ENCODE measurements at regions not wholly inside any gene's neighbourhood (a gene's known extent, or its start where the extent isn't known, plus 50 kb on each side); places are given as distances from the start of the nearest gene placed in this dataset.
A peak's percentile ranks its signal among the peaks of the same experiment; 100 is the strongest.

DNA sequence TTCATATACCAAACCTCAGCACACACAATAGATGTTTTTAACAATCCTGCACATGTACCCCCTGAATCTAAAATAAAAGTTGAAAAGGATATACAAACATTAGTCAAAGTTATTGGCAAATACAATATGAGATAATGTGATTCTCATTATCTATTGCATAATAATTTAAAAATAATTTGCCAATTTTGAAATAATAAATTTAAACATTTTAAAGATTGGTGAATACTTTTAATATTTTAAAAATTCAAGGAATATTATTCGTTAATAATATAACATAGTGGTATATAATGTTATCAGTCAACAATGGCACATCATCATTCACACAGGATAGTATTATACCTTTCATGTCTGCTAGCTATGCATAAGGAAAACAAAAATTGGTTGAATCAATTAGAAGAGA lies 207.0 kb upstream of the SP8 start:
- H3K27me3 ChIP-seq (ENCODE audit: insufficient read depth, insufficient read length) = no peaks in the 10 kb centered on the region
- TF ChIP-seq SUZ12 (IDR thresholded peaks at IDR 0.05; ENCODE audit: extremely low read depth, insufficient read depth, insufficient read length) (no peak), ZNF274 (IDR thresholded peaks at IDR 0.05; ENCODE audit: low read depth, low read length) (no peak), YY1 (IDR thresholded peaks at IDR 0.05; ENCODE audit: insufficient read depth, insufficient read length) (no peak)
- no peaks in the 10 kb centered on the region for H3K36me3 ChIP-seq (ENCODE audit: insufficient read depth, insufficient read length, low read length)
- H3K9ac ChIP-seq (ENCODE audit: insufficient read length, low read depth) = no peak overlapping the region
- H3K4me1 ChIP-seq (ENCODE audit: insufficient read depth, insufficient read length) = no peaks in the 10 kb centered on the region
- peaks cover 17% of the 10 kb centered on the region for H3K9me3 ChIP-seq (ENCODE audit: insufficient read depth, low read length)
- DNase-seq (ENCODE audit: low read depth, low spot score) = no peak
- no peak overlapping the region for H3K4me3 ChIP-seq (ENCODE audit: insufficient read length, low read depth)

DNA sequence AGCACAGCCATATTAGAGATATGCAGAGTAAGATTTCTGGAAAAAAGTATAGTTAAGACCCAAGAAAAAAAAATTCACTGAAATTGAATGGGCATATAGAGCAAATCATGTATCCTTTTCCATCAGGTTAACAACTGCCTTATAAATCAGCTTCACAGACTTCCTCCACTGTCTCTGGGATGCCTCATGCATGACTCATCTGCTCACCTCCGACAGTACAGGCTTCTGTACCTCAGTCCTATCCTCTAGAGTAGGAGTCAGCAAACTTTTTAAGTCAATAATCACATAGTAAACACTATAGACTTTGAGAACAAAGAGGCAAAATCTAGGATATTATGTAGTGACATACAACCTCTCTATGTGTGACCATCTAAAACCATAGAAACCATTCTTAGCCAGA lies 211.6 kb upstream of the SP8 start:
- H3K4me3 ChIP-seq (ENCODE audit: insufficient read length, low read depth) = no peak overlapping the region

DNA sequence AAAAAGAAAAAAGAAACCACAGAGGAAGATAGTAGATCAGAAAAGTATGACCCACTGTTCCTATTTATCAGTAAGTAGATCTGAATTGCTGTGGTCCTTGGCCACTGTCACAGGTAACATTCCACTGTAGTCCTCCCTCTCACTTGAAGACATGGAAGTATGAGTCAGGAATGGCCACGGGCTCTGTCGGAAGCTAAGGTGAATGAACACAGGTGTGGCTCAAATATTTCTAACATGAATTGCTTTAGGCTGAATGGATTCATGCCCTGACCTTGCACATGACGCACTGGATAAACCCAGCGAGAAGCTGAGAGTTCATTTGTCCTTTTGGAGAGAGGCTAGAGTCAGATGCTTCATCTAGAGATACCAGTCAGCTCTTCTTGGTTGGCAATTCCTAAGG lies 224.5 kb upstream of the SP8 start:
- TF ChIP-seq SUZ12 (IDR thresholded peaks at IDR 0.05; ENCODE audit: extremely low read depth, insufficient read depth, insufficient read length) (no peak), ZNF274 (IDR thresholded peaks at IDR 0.05; ENCODE audit: low read depth, low read length) (no peak), YY1 (IDR thresholded peaks at IDR 0.05; ENCODE audit: insufficient read depth, insufficient read length) (no peak)
- no peak overlapping the region for H3K4me3 ChIP-seq (ENCODE audit: insufficient read length, low read depth)
- H3K36me3 ChIP-seq (ENCODE audit: insufficient read depth, insufficient read length, low read length) = no peaks in the 10 kb centered on the region
- peaks cover 23% of the 10 kb centered on the region for H3K9me3 ChIP-seq (ENCODE audit: insufficient read depth, low read length)
- H3K27me3 ChIP-seq (ENCODE audit: insufficient read depth, insufficient read length) = no peaks in the 10 kb centered on the region
- no peak for DNase-seq (ENCODE audit: low read depth, low spot score)
- no peaks in the 10 kb centered on the region for H3K4me1 ChIP-seq (ENCODE audit: insufficient read depth, insufficient read length)
- no peak overlapping the region for H3K9ac ChIP-seq (ENCODE audit: insufficient read length, low read depth)

More for the DNA sequence above, 211.6 kb upstream of the SP8 start:
- no peaks in the 10 kb centered on the region for H3K36me3 ChIP-seq (ENCODE audit: insufficient read depth, insufficient read length, low read length)
- no peaks in the 10 kb centered on the region for H3K4me1 ChIP-seq (ENCODE audit: insufficient read depth, insufficient read length)
- no peaks in the 10 kb centered on the region for H3K27me3 ChIP-seq (ENCODE audit: insufficient read depth, insufficient read length)
- TF ChIP-seq YY1 (IDR thresholded peaks at IDR 0.05; ENCODE audit: insufficient read depth, insufficient read length) (no peak), SUZ12 (IDR thresholded peaks at IDR 0.05; ENCODE audit: extremely low read depth, insufficient read depth, insufficient read length) (no peak), ZNF274 (IDR thresholded peaks at IDR 0.05; ENCODE audit: low read depth, low read length) (no peak)
- H3K9me3 ChIP-seq (ENCODE audit: insufficient read depth, low read length) = peaks cover 8% of the 10 kb centered on the region
- no peak overlapping the region for H3K9ac ChIP-seq (ENCODE audit: insufficient read length, low read depth)
- peak; percentile 36 for DNase-seq (ENCODE audit: low read depth, low spot score)

DNA sequence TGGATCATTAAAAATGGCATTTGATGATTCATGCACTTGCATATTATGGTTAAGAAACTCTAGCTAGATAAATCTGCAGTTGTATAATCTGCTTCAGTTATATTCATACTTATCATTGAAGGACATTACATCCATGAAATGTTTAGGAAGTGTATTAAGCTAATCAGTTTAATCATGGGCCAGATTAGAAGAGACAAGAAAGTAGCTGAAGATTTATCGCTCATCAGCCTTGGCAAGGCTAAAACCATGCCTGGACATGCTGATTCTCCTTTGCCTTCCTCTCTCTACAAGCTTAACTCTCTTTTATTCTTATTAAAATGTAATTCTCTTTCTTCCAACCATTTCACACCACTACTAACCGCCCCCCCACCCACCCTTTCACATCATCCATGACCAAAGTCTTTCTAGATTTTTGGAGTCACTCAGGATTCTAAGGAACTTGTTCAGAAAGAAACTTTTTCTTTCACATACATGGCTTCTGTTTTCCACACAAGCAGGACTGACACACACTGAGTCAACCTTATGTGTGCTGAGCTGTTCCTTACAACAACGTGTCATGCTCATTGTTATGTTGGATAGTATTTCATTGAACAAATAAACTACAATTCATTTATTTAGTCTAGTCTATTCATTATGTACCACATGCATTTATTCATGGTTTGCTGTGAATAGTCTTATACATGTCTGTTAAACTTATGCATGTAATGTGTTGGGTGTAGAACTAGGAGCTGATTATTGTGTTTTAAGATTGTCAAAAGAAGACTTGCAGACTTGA lies 227.3 kb upstream of the SP8 start:
- H3K4me3 ChIP-seq (ENCODE audit: insufficient read length, low read depth) = no peak overlapping the region
- no peaks in the 10 kb centered on the region for H3K4me1 ChIP-seq (ENCODE audit: insufficient read depth, insufficient read length)
- peaks cover 8% of the 10 kb centered on the region; the same call in 1 of the 2 replicates for H3K9me3 ChIP-seq (ENCODE audit: insufficient read depth, low read length)
- H3K27me3 ChIP-seq (ENCODE audit: insufficient read depth, insufficient read length) = no peaks in the 10 kb centered on the region
- no peak for DNase-seq (ENCODE audit: low read depth, low spot score)
- H3K36me3 ChIP-seq (ENCODE audit: insufficient read depth, insufficient read length, low read length) = no peaks in the 10 kb centered on the region
- H3K9ac ChIP-seq (ENCODE audit: insufficient read length, low read depth) = no peak overlapping the region
- no peak for TF ChIP-seq SUZ12 (IDR thresholded peaks at IDR 0.05; ENCODE audit: extremely low read depth, insufficient read depth, insufficient read length)
- TF ChIP-seq ZNF274 (IDR thresholded peaks at IDR 0.05; ENCODE audit: low read depth, low read length) = no peak
- no peak for TF ChIP-seq YY1 (IDR thresholded peaks at IDR 0.05; ENCODE audit: insufficient read depth, insufficient read length)

DNA sequence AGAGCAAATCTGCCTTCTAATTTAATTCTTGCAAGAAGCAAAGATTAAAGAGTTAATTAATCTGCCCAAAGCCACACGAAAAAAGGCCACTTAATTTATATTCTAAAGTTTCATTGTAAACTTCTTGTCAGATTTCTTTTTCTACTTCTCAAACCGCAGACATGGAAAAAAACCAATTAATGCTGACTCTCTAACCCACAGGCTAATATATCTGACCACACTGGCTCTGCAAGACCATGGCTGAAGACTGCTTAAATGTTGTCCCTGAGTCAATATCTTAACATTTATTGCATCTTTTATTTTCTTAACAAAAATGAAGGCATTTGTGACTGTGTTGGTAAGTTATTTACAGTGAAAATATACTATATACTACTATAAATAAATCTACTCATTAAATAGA lies 234.0 kb upstream of the SP8 start:
- Histone ChIP-seq H3K36me3 (ENCODE audit: insufficient read depth, insufficient read length, low read length) (no peaks in the 10 kb centered on the region), H3K9me3 (ENCODE audit: insufficient read depth, low read length) (peaks cover 3% of the 10 kb centered on the region; the same call in 1 of the 2 replicates), H3K9ac (ENCODE audit: insufficient read length, low read depth) (no peak overlapping the region), H3K4me1 (ENCODE audit: insufficient read depth, insufficient read length) (no peaks in the 10 kb centered on the region), H3K27me3 (ENCODE audit: insufficient read depth, insufficient read length) (no peaks in the 10 kb centered on the region), H3K4me3 (ENCODE audit: insufficient read length, low read depth) (no peak overlapping the region)
- TF ChIP-seq ZNF274 (IDR thresholded peaks at IDR 0.05; ENCODE audit: low read depth, low read length) = no peak
- TF ChIP-seq SUZ12 (IDR thresholded peaks at IDR 0.05; ENCODE audit: extremely low read depth, insufficient read depth, insufficient read length) = no peak
- TF ChIP-seq YY1 (IDR thresholded peaks at IDR 0.05; ENCODE audit: insufficient read depth, insufficient read length) = no peak
- DNase-seq (ENCODE audit: low read depth, low spot score) = no peak

DNA sequence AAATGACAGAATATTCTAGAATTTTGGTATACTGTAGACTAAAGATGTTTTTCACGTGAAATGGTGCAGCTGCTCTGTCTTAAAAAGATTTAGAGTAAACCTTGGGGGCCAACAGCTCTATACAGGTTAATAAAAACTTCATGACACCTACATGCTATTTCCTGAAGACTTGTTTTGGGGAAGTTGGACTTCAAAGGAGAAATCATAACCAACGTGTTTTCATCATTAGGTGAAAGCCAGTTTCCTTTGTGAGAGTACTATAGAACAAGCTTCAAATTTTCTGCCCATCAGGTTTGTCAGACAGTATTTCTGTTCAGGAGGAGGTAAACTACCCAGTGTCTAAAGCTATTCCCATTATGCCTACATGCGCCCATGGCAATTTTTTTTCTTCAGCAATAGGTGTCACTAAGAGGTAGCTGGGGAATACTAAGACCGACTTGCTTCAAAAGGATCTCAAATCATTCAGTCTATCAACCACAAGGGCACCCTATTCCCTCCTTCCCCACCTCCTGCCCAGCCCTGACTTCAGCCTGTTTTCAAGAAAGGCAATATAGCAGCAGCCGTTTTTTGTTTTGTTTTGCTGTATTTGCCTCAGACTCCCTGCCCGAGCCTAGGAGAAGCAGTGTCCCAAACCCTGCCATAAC lies 237.3 kb upstream of the SP8 start:
- no peaks in the 10 kb centered on the region for H3K27me3 ChIP-seq (ENCODE audit: insufficient read depth, insufficient read length)
- H3K9ac ChIP-seq (ENCODE audit: insufficient read length, low read depth) = no peak overlapping the region
- no peak overlapping the region for H3K4me3 ChIP-seq (ENCODE audit: insufficient read length, low read depth)
- DNase-seq (ENCODE audit: low read depth, low spot score) = no peak
- TF ChIP-seq YY1 (IDR thresholded peaks at IDR 0.05; ENCODE audit: insufficient read depth, insufficient read length) = no peak
- no peak for TF ChIP-seq ZNF274 (IDR thresholded peaks at IDR 0.05; ENCODE audit: low read depth, low read length)
- no peak for TF ChIP-seq SUZ12 (IDR thresholded peaks at IDR 0.05; ENCODE audit: extremely low read depth, insufficient read depth, insufficient read length)
- H3K4me1 ChIP-seq (ENCODE audit: insufficient read depth, insufficient read length) = peaks cover 3% of the 10 kb centered on the region
- no peaks in the 10 kb centered on the region for H3K36me3 ChIP-seq (ENCODE audit: insufficient read depth, insufficient read length, low read length)
- no peaks in the 10 kb centered on the region for H3K9me3 ChIP-seq (ENCODE audit: insufficient read depth, low read length)

DNA sequence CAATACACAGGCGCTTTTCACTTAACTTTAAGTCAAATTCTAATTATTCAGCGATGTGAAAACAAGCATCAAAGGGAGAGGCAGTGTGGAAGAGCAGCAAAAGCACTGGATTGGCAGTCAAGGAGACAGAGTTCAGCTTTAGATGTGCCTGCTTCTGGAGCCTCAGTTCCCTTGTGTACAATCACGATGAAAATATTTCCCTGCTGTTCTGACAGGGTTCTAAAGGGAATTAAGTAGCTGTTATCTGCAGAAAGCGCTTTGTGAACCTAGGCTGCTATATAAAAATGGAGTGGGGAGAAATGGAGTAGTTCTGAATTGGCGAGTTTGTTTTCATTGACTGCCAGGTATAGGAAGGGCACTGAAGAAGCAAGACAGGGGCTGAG lies 237.8 kb upstream of the SP8 start:
- Histone ChIP-seq H3K27me3 (ENCODE audit: insufficient read depth, insufficient read length) (no peaks in the 10 kb centered on the region), H3K36me3 (ENCODE audit: insufficient read depth, insufficient read length, low read length) (no peaks in the 10 kb centered on the region), H3K4me1 (ENCODE audit: insufficient read depth, insufficient read length) (peaks cover 3% of the 10 kb centered on the region), H3K9ac (ENCODE audit: insufficient read length, low read depth) (no peak overlapping the region), H3K9me3 (ENCODE audit: insufficient read depth, low read length) (no peaks in the 10 kb centered on the region), H3K4me3 (ENCODE audit: insufficient read length, low read depth) (no peak overlapping the region)
- TF ChIP-seq ZNF274 (IDR thresholded peaks at IDR 0.05; ENCODE audit: low read depth, low read length) (no peak), SUZ12 (IDR thresholded peaks at IDR 0.05; ENCODE audit: extremely low read depth, insufficient read depth, insufficient read length) (no peak), YY1 (IDR thresholded peaks at IDR 0.05; ENCODE audit: insufficient read depth, insufficient read length) (no peak)
- no peak for DNase-seq (ENCODE audit: low read depth, low spot score)
